VCaP (cell line): ENCODE measurements at regions not wholly inside any gene's neighbourhood (a gene's known extent, or its start where the extent isn't known, plus 50 kb on each side); places are given as distances from the start of the nearest gene placed in this dataset.

Experiments
- H3K27ac ChIP-seq: fragments of 450-650 bp; 2 replicates; pipeline ENCODE4 v1.5.1; 2017
- CTCF ChIP-seq: fragments of 450-650 bp; conservative IDR thresholded peaks from 2 replicates; pipeline ENCODE4 v1.5.1; 2017; ENCODE audit warnings: mild to moderate bottlenecking, moderate library complexity

- TF ChIP-seq CTCF, result no peak
- no peak overlapping the region for H3K27ac ChIP-seq
Observed at GRCh38 chr2:153394686-153395085, 83.9 kb downstream of the RPRM start.

DNA sequence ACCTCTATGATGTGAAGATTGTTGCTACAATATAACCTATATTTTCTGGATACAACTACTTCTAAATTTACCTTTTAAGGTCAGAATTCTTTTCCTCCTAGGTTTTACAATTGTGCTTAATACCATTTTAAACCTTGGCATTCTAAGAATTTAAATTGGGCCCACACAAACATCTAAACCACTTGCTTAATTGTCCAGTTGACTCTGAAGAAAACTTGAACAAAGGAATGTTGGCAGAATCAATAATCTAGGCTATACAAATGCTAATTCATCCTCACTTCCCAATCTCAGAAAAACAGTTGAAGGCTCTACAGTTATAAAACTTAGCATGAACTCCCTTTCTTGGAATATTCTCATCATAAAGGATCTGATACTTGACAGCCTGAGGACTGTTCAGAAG, 84.3 kb downstream of the RPRM start:
- H3K27ac ChIP-seq, result no peak overlapping the region
- TF ChIP-seq CTCF, result no peak

DNA sequence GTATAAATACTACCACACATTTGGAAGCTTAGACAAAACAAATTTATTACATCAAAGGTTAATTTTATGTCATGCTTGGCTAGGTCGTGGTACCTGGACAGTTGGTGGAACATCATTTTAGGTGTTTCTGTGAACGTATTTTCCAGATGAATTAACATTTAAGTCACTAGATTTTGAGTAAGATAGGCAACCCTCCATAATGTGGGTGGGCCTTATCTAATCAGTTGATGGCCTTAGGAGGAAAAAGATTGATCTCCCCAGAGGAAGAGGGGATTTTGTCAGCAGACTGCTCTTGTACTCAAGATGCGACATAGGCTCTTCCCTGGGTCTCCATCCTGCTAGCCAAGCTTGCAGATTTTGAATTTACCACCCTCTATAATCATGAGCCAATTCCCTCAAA, 85.0 kb downstream of the RPRM start:
- H3K27ac ChIP-seq, result no peak overlapping the region
- TF ChIP-seq CTCF, result no peak

DNA sequence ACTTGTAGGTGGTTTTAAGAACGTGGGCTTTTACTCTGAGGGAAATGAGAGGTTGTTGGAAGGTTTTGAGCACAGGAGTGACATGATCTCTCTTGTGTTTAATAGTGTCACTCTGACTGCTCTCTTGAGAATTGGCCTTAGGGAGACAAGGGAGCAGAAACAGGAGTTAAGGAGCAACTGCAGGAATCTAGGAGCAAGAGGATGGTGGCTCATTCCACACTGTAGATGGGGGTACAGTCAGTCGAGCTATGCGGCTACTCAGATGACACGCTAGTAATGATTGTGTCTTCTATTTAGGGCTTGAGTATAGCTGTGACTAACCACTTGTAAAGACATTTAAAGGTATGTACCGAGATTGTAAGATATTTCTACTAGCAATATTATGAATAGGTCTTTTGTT, 87.4 kb downstream of the RPRM start:
- no peak overlapping the region for H3K27ac ChIP-seq
- TF ChIP-seq CTCF, result no peak

GRCh38 chr2:153388246-153388645, 90.3 kb downstream of the RPRM start:
- no peak overlapping the region for H3K27ac ChIP-seq
- no peak for TF ChIP-seq CTCF

DNA sequence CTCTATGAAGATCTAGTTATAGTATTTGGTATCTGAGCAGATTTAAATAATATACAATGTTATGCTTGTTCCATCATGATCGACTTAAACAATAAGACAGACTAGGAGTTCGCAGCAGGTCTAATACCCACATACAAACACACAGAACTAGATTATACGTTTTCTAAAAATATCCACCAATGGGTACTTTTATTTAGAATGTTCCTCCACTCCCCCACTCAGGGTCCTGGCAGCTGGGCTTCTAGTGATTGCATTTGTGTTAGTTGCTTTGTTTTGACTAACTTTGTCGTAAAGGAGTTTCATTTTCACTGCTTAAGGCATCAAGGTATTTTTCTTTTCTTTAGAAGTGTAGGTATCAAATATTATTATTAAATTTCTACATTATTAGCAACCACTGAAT, 91.4 kb downstream of the RPRM start:
- no peak overlapping the region for H3K27ac ChIP-seq
- TF ChIP-seq CTCF, result no peak

DNA sequence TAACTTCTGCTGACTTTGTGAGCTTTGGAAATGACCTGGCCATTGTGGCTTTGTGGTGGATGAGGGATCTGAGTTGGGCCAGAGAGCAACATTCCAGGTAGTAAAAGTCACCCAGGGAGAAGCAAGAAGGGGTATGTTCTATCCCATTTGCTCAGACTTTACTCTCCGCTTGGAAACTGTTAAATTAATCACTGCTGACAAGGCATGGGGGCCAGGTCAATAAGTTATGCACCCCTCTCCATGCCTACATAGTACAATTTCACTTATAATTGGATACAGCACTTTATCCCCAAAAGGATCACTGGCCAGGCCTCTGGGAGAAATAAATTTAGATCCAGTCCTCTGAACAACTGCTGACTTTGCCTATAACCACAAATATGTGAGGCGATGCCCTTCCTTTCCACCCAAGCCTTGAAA, 92.1 kb downstream of the RPRM start:
- no peak for TF ChIP-seq CTCF
- H3K27ac ChIP-seq, result no peak overlapping the region
